Gastroesophageal sphincter (tissue), 3 donors: ENCODE measurements at regions not wholly inside any gene's neighbourhood (a gene's known extent, or its start where the extent isn't known, plus 50 kb on each side); places are given as distances from the start of the nearest gene placed in this dataset.

ENCODE experiments used
- POLR2AphosphoS5 ChIP-seq: sonication (generic); formaldehyde crosslinking; IDR thresholded peaks from one replicate; pipeline ENCODE4 v1.6.1; 2017; ENCODE audit warnings: antibody characterized with exemption
- TF ChIP-seq, protein P1 (sequence below), 4 experiments: fragments of 200-600 bp in 2 of 4; fragments of 450-650 bp in 2 of 4; sonication (generic) in 1 of 4; IDR thresholded peaks; one replicate each; pipeline ENCODE4 v1.5.1; 2017 to 2019; ENCODE audit warnings: antibody characterized with exemption in 4 of 4, mild to moderate bottlenecking in 2 of 4, moderate library complexity in 2 of 4

DNA sequence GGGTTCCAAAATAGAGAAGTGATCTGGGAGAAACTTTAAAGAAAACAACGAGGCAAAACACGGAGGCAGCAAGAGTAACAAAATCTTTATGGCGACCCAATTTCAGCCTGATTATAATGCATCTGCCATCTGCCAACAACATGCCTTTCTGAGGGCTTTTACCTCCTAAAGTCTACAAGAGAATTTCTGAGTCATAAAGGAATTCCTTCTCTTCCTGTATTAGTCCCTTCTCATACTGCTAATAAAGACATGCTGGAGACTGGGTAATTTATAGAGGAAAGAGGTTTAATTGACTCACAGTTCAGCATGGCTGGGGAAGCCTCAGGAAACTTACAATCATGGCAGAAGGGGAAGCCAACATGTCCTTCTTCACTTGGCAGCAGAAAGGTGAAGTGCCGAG, 226.6 kb downstream of the HACE1 start:
- TF ChIP-seq, protein P1, sequence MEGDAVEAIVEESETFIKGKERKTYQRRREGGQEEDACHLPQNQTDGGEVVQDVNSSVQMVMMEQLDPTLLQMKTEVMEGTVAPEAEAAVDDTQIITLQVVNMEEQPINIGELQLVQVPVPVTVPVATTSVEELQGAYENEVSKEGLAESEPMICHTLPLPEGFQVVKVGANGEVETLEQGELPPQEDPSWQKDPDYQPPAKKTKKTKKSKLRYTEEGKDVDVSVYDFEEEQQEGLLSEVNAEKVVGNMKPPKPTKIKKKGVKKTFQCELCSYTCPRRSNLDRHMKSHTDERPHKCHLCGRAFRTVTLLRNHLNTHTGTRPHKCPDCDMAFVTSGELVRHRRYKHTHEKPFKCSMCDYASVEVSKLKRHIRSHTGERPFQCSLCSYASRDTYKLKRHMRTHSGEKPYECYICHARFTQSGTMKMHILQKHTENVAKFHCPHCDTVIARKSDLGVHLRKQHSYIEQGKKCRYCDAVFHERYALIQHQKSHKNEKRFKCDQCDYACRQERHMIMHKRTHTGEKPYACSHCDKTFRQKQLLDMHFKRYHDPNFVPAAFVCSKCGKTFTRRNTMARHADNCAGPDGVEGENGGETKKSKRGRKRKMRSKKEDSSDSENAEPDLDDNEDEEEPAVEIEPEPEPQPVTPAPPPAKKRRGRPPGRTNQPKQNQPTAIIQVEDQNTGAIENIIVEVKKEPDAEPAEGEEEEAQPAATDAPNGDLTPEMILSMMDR (IDR thresholded peaks at IDR 0.05): no peak
- TF ChIP-seq POLR2AphosphoS5: no peak
